ENCODE measurements at regions not wholly inside any gene's neighbourhood (a gene's known extent, or its start where the extent isn't known, plus 50 kb on each side); places are given as distances from the start of the nearest gene placed in this dataset.

DNA sequence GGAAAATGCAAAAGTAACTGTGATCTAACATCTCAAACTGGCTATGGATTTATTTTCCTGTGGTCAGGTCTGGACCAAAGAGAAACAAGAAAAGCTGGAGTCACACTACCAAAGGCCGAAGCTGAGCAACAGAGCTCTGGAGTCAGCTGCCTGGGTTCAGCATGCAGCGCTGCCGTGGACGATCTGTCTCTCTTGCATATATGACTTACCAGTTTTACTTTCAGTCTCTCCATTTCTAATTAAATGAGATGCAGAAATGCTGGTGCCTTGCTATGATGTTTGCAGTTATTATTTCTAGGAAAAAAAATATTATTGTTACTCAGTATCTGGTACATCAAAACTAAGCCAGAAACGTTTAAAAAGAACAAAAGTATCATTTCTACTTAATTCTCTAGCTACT lies 813.2 kb downstream of the RNF144A start:
- DNase-seq: no peak
- Histone ChIP-seq H3K27ac (ENCODE audit: insufficient read length, low read depth, low read length) (no peak overlapping the region), H2AK5ac (ENCODE audit: insufficient read length, low read length) (no peak overlapping the region), H3K27me3 (ENCODE audit: insufficient read depth, low read length) (no peaks in the 10 kb centered on the region), H2BK15ac (ENCODE audit: low read depth, low read length) (no peak overlapping the region), H3K4me1 (ENCODE audit: insufficient read depth, low read length) (peaks cover 3% of the 10 kb centered on the region; the same call in 1 of the 2 replicates), H3K9me3 (ENCODE audit: control insufficient read depth, low read depth, low read length) (no peaks in the 10 kb centered on the region), H3K79me1 (ENCODE audit: insufficient read depth, low read depth, low read length, poor library complexity, severe bottlenecking) (no peaks in the 10 kb centered on the region), H3K56ac (ENCODE audit: insufficient read length, low read depth, low read length) (no peak overlapping the region), H3T11ph (ENCODE audit: low read length) (no peak overlapping the region), H4K8ac (replicated peaks; ENCODE audit: insufficient read length, low read depth, low read length) (no peak overlapping the region), H4K5ac (ENCODE audit: insufficient read length, low read depth, low read length) (no peak overlapping the region), H3K23ac (ENCODE audit: insufficient read length, low read depth, low read length) (no peak overlapping the region), H3K4me2 (ENCODE audit: insufficient read depth, insufficient read length, low read length) (no peak overlapping the region), H3K4ac (ENCODE audit: low read depth, low read length) (no peak overlapping the region), H3K18ac (ENCODE audit: insufficient read length, low read depth, low read length) (no peak overlapping the region), H2BK12ac (ENCODE audit: insufficient read length, low read depth, low read length) (no peak overlapping the region), H2BK20ac (ENCODE audit: low read depth, low read length, poor library complexity, severe bottlenecking) (no peak overlapping the region), H4K20me1 (ENCODE audit: control insufficient read depth, insufficient read depth, insufficient read length) (no peaks in the 10 kb centered on the region), H4K91ac (ENCODE audit: insufficient read length, low read depth, low read length) (no peak overlapping the region), H2BK5ac (ENCODE audit: insufficient read length, low read length) (no peak overlapping the region), H2BK120ac (ENCODE audit: low read depth, low read length, poor library complexity, severe bottlenecking) (no peak overlapping the region), H3K23me2 (ENCODE audit: insufficient read length, low read depth, low read length, poor library complexity, severe bottlenecking) (no peaks in the 10 kb centered on the region), H3K79me2 (ENCODE audit: insufficient read depth, low read length) (no peaks in the 10 kb centered on the region), H3K9ac (ENCODE audit: extremely low read depth, insufficient read length, low read length) (no peak overlapping the region), H2AFZ (ENCODE audit: low read length) (no peak overlapping the region), H3K14ac (ENCODE audit: insufficient read depth, low read length) (no peak overlapping the region)
- Mint-ChIP-seq H3K36me3 (ENCODE audit: insufficient read depth in 1 of 3, low read depth in 3 of 3) (no peaks in the 10 kb centered on the region), H3K27ac (no peak overlapping the region), H3K4me1 (peaks cover 5% of the 10 kb centered on the region in 2 experiments; a peak in 3 of 4 replicates), H3K9me3 (no peaks in the 10 kb centered on the region; a peak in 1 of 5 replicates), H3K27me3 (ENCODE audit: low read depth) (peaks cover 2% of the 10 kb centered on the region; the same call in 1 of the 2 replicates), H3K4me3 (no peak overlapping the region)
- WGBS (ENCODE audit: extremely low coverage, insufficient read length, low lambda C conversion rate): no CpG with 5 or more reads among the region's 5 CpGs
- TF ChIP-seq, protein P1, sequence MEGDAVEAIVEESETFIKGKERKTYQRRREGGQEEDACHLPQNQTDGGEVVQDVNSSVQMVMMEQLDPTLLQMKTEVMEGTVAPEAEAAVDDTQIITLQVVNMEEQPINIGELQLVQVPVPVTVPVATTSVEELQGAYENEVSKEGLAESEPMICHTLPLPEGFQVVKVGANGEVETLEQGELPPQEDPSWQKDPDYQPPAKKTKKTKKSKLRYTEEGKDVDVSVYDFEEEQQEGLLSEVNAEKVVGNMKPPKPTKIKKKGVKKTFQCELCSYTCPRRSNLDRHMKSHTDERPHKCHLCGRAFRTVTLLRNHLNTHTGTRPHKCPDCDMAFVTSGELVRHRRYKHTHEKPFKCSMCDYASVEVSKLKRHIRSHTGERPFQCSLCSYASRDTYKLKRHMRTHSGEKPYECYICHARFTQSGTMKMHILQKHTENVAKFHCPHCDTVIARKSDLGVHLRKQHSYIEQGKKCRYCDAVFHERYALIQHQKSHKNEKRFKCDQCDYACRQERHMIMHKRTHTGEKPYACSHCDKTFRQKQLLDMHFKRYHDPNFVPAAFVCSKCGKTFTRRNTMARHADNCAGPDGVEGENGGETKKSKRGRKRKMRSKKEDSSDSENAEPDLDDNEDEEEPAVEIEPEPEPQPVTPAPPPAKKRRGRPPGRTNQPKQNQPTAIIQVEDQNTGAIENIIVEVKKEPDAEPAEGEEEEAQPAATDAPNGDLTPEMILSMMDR (conservative IDR thresholded peaks at IDR 0.05): no peak

Data from H9 (cell line).